GM18511 (cell line): ENCODE measurements at regions not wholly inside any gene's neighbourhood (a gene's known extent, or its start where the extent isn't known, plus 50 kb on each side); places are given as distances from the start of the nearest gene placed in this dataset.
"Not testable (repeated sequence)": the region's sequence is repeated elsewhere in the genome, so short reads cannot be mapped to it uniquely, and the experiment has no call there.

Source experiments
- ATAC-seq: cut with Tn5 transposase; IDR thresholded peaks from one replicate; pipeline ENCODE4 v1.9.1; 2021; ENCODE audit warnings: mild to moderate bottlenecking, moderate library complexity; ENCODE audit not compliant: unreplicated experiment

DNA sequence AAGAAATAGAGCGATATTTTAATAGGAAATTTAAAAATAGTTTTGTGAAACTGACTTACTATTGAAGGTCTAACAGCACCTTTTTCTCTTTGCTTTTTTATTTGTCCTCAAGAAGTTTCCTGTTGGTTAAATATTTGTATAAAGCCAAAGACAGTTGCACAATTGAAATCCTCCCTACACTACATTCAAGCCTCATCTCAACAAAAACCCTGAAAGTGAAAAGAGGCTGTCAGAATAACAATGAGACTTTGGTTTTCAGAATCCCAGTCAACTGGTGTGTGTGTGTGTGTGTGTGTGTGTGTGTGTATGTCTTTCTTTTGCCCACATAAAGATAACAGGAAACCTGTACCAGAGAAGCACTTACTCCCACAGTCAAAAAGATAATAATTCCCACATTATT is 313.6 kb upstream of the FRG1 start:
- ATAC-seq, result not testable (repeated sequence)

DNA sequence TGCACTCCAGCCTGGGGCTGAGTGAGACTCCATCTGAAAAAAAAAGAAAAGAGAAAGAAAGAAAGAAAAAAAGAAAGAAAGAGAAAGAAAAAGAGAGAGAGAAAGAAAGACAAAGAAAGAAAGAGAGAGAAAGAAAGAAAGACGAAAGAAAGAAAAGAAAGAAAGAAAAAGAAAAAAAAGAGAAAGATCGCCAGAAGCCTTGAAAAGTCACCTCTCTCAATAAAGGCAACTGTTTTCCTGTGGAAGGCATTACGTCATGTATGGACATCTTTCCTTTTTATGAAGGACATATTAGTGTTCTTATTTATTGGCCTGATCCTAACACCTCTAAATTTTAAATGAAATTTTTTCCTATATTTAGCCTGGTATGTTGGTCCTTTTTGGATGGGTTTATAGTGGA is 310.9 kb upstream of the FRG1 start:
- not testable (repeated sequence) for ATAC-seq

DNA sequence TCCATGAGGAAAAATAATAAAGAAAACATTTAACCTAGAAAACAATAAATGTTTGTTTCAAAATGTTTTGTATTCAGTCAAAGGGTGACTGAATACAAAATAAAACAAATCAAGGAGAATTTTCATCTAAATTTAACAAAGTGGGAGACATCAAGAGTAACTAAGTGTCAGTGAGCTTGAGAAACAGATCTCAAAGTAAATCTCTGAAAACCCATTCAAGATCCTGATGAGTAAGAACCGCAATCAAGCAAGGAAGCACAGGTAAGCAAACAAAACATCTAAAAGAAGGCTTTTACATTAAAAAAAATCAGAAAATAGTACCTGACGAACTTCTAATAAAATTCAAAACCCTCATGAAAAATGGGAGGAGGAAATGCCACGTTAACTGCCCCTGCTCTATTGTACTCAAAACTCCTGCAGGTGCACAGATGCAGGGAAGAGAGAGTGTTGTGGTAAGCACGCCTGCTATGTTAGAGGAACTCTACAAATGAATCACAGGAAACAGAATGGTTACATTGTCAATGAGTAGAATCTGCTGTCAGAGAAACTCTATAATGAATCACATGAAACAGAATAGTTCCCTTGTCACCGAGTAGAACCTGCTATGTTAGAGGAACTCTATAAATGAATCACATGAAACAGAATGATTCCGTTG is 309.6 kb upstream of the FRG1 start:
- peak; percentile 81 for ATAC-seq

DNA sequence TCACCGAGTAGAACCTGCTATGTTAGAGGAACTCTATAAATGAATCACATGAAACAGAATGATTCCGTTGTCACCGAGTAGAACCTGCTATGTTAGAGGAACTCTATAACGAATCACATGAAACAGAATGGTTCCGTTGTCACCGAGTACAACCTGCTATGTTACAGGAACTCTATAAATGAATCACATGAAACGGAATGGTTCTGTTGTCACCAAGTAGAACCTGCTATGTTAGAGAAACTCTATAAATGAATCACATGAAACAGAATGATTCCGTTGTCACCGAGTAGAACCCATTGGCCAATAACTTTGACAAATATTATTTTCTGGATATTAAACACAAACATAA is 309.1 kb upstream of the FRG1 start:
- not testable (repeated sequence) for ATAC-seq

DNA sequence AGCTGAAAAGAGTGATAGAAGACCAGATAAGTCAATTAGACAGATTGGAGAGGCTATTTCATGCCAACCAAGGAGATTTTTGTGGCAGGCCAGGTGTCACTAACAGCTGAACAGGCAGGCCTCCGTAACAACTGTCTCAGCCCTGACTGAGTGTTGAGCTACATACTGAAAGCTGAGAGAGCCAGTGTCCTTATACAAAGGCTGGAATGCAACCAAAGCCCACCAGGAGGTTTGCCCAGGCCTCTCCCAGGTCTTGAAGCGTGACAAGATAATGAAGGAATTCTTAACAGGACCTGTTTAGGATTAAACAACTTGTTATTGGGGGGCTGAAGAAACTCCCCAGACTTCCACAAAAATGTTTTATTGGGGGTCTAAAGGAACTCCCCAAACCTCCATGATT is 290.2 kb upstream of the FRG1 start:
- ATAC-seq, result not testable (repeated sequence)

DNA sequence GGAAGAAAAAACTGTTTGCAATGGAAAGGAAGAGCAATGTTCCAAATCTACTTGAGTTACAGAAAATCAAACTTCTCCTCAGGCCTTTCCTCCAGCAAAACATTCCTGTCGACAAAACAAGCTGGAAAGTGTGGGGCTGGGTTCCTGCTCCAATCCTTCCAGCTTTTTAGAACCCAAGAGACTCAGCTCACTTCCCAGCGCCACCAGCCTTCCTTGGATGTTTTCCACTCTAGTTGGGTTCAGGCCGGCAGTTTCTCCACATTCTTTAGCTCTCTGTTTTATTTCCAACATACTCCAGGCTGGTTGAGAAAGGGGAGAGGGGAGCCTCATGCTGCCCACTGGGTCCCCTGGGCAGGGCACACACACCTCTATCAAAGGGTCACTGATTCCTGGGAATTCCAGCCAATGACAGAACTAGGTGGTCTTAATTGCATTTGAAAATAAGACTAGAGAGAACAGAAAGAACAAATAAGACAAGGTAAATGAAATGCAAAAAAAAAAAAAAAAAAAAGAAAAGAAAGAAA is 287.5 kb upstream of the FRG1 start:
- ATAC-seq, result not testable (repeated sequence)

DNA sequence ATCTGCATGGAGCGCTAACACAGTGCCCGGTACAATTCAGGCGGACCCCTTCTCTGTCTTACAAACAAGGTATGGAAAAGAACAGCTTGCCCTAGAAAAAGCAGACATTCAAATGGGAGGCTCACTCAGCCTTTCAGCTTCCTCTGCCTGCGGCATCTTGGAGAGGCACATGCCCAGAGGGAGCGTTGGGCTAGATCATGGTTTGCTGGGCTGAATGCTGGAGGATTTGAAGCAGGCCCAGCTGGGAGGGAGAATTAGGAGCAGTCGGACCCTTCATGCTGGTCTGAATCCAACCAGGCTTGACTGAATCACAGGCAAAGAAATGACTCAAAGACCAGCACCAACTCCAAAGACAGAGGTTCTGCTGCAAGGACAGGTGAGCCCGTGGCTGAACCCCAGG is 286.7 kb upstream of the FRG1 start:
- ATAC-seq, result not testable (repeated sequence)

DNA sequence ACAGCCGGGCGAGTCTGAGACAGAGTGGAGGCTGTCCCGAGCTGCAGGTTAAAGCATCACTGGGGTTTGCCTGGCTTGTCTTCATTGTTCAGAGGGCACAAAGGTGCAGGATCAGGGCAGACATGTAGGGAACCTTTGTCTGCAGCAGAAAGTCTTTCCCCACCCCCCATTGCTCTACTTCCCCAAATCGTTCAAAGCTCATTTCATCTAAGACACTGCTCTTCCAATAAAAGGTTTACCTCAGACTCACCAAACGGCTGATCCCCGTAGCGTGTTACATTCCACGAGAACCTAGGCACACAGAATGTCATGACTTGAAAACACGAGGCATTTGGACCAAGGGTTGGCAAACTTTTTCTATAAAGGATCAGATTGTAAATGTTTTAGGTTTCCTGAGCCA is 286.3 kb upstream of the FRG1 start:
- ATAC-seq, result not testable (repeated sequence)

DNA sequence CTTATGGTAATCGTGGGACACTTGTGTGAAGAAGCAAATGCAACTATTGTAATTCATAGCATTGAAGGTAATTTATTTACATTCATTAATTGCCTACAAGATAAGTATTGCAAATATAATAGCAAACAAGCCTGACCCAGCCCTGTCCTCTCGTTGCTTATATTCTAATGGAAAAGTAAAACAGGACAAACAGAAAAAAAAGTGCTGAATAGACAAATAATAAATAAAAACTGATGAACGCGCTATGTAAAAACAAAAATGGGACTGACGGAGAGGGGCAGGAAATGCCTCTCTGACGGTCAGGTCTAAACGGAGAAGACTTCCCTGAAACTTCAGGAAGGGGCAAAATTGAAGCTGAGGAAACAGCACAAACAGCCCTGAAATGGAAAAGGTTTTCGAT is 284.9 kb upstream of the FRG1 start:
- not testable (repeated sequence) for ATAC-seq

DNA sequence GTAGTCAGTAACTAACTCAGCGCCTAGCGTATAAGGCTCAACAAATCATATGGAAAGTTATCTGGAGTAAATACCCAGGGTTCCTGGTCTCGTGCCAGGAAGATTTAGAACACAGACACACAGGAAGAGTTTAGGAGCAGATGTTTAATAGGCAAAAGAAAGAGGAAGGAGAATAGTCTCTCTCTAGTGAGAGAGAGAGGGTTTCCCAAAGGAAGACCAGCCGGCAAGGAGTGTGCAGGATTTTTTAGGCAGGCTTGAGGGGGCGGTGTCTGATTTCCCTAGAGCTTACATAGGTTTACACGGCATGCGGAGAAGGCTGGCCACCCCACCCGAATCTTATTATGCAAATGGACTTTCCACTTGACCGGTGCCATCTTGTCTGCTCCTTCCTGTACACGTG is 284.0 kb upstream of the FRG1 start:
- no peak for ATAC-seq

DNA sequence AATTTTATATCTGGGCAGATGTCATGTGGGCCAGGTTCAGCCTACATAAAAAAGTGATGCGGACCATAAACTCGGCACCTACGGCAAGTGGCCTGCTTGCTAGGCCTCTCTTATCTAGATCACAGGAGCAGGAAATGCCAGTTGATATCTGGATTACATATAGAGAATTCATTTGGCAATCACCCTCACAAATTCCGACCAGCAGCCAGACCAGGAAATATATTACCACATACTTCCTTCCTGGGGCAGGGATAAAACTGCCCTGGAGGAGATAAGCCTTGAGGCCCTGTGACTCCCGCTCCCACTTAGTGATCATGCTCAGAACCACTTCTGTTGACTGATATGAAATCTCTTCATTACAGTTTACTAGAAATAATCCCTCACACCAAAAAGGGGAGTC is 282.4 kb upstream of the FRG1 start:
- not testable (repeated sequence) for ATAC-seq

DNA sequence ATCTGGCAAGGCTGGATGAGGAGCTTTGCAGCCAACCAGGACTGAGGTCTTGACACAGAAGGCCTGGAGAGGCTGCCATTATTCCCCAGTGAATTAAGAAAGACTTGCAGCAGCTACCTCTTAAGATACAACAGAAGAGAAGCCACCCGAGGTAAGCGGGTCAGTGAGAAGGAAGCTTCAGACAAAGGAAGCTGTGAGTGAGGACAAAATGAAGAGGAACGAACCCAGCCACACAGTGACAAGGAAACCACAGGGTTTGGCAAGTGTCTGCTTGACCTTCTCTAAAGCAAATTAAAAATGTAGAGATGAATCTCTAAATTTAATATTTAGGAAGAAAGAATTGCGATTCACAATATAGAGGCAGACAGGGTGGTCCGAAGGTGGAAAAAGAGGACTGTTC is 281.8 kb upstream of the FRG1 start:
- not testable (repeated sequence) for ATAC-seq

DNA sequence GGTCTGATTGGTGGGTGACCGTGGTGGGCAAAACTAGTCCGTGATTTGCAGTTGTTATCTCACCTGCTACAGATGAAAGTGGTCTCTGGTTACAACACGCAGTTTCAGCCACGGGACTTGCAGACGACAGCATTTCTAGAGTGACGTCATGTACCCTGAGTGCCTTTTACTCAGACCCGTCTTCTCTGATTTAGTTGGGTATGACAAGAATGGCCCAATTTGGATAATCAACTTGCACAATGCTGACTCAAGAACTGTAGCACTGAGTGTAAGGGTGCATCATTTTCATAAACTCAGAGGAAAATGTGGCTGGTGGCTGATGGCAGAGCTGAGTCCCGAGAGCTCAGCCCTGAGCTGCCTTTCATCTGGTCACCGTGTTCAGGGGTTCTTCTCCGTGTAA is 281.4 kb upstream of the FRG1 start:
- ATAC-seq, result no peak

DNA sequence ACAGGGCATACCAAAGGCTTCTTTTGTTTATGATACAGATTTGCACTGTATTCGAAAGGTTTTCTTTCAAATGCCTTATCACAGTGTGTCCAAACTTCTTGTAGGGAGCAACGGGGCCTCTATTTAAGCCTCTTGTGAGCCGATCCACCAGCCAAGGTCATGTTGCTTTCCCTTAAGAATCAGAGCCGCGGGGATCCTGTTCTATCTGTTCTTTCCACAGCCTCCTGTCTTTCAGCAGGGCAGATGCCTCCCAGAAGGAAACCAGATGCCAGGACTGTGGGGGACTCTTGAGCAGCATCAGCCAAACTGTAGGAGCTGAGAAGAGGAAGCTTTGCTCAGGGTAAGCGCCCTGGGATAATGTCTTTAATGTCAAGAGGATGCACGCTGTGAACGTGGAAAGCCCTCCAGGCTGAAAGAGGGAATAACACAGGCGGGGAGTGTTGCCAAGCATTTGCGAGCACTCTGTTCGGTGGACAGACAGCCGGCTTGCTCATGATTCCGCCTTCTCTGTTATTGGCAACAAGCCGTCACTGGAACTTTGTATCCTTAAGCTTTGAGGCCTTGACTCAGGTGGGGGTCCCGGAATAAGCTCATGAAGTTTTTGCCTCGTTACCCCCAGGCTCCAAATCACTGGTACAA is 279.8 kb upstream of the FRG1 start:
- ATAC-seq, result no peak

DNA sequence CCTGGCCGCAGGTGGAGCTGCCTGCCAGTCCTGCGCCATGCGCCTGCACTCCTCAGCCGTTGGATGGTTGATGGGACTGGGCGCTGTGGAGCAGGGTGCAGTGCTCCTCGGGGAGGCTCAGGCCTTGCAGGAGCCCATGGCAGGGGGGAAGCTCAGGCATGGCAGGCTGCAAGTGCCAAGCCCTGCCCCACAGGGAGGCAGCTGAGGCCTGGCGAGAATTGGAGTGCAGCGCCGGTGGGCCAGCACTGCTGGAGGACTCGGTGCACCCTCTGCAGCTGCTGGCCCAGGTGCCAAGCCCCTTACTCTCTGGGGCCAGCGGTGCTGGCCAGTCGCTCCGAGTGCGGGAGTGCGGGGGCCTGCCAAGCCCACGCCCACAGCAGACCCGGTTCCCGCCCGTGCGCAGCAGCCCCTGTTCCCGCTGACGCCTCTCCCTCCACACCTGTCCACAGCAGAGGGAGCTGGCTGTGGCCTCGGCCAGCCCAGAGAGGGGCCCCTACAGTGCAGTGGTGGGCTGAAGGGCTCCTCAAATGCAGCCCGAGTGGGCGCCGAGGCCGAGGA is 275.9 kb upstream of the FRG1 start:
- no peak for ATAC-seq

DNA sequence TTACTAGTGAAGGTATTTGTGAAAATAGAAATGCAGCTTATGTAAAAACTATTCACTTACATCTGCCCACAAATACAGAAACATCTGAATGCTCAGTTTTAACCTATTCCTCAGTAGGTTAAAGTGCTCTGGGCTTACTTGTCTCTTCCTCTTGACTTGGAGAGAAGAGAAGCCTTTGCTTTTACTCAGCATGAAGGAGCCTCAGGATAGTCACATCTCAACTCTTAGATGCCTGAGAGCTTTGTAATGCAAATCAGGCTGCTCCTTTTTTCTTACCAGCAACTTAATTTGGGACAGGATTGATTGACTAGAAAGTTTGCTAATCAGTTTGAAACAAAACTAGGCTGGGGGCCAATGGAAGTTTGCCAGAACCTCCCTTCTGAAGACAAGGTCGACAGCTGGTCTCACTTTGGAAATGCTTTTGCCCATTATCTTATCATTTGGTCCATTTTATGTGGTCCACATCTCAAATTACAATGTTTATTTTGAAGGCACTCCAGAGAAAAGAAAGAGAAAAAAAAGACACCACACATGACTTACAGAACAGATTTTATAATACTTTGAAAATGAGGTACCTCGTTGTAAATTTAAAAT is 274.9 kb upstream of the FRG1 start:
- not testable (repeated sequence) for ATAC-seq

DNA sequence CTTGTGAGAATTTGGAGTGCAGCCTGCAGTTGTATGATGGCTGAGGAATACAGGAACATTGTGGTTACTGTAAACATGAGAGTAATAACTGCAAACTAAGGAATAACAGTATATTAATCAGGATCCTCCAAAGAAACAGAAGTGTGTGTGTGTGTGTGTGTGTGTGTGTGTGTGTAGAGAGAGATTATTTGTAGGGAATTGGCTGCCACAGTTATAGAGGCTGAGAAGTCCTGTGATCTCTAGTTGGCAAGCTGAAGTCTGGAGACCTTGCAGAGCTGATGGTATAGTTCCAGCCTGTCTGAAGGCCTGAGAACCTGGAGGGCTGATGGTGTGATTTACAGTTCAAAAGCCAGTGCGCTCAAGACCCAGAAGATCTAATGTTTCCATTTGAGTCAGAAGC is 273.3 kb upstream of the FRG1 start:
- ATAC-seq, result not testable (repeated sequence)

DNA sequence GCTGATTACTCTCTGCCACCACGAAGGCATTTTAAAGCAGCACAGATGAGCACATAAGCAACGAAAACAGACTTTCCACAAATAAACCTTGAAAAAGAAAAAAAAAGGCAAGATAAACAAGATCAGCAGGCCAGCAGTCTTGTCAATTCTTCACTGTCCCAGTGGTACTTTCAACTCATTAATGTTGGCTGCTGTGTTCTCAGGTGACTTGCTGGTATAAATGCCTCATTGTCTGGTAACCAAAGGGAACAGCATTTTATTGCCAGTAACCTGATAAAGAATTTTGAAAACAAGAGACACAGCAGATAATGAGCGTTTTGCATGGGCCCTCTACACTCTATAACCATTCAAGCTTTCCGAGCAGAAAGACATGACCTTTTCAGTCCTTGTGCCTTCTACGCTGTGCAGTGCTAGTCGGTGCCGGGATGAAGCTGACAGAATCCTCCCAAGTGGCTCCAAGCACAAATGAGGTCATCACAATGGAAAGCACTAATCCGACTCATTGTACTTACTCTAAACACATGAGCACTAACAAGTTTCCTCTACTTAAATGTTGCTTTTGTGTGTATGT is 242.9 kb upstream of the FRG1 start:
- ATAC-seq, result not testable (repeated sequence)

DNA sequence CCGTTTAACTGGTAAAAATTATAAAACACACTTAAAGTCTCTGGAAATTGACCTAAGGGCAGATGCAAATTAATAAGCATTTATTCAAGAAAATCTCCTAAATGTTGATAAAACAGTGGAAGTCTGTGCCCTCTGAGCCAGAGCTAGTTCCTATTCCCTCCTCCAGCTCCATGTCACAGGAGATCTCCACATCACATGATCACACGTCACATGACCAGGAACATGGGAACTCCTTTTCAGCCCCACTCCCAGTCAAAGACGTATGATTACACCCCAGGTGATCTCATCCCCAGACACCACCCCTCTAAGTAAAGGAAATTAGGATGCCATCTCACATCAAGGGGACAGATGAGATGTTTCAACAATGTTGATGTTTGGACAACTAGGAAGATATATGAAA is 237.7 kb upstream of the FRG1 start:
- ATAC-seq, result not testable (repeated sequence)

DNA sequence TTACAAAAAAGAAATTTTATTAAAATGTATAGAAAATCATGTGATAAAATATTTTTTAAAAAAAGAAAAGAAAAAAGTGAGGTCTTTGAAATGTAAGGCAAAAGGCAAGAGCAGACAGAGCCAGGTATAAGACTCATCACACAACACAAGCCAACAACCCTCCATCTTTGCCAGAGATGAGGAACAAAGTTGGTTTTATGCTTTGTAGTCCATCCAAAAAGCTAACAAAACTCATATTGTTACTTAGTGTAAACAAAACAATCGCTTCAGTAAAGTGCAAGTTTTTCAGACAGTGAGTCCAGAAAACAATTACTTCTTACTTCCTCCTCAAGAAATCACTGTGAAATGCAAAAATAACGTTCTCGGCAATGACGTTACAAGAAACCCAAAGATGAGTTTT is 233.9 kb upstream of the FRG1 start:
- ATAC-seq, result not testable (repeated sequence)

DNA sequence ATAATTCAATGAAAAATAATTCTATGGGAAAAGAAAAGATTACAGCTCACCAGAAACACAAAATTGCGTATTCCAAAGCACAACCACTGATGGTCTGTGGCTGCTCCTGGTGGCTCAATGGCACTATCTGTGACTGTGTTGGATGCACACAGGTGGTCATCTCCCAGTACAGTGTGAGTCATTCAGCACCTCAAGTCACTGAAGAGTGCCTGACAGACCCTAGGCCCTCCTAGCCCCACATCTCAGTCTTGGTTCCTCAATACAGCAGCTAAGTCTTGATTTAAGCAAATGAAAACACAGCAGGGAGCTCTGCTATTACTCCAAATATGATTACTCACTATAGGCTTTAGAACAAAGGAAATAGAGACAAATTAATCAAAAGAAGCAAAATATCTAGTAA is 233.4 kb upstream of the FRG1 start:
- not testable (repeated sequence) for ATAC-seq

DNA sequence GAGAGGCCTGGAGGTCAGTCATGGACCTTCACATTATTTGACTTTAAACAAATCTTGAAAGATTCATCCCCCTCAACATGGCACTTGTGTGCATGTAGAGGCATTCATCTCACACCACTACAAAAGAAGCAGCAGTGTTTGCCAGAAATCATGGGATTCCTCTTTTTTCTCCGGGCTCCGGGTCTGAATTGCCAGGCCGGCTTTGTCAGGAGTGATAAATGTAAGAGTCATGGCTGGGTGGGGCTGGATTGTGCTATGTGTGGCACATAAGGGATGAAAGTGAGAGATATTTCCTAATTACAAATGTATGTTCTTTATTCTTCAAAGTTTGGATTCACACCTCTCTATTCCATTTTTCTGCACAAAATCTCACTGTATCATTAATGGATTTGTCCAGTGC is 228.7 kb upstream of the FRG1 start:
- not testable (repeated sequence) for ATAC-seq
